ENCODE measurements at regions not wholly inside any gene's neighbourhood (a gene's known extent, or its start where the extent isn't known, plus 50 kb on each side); places are given as distances from the start of the nearest gene placed in this dataset.

DNA sequence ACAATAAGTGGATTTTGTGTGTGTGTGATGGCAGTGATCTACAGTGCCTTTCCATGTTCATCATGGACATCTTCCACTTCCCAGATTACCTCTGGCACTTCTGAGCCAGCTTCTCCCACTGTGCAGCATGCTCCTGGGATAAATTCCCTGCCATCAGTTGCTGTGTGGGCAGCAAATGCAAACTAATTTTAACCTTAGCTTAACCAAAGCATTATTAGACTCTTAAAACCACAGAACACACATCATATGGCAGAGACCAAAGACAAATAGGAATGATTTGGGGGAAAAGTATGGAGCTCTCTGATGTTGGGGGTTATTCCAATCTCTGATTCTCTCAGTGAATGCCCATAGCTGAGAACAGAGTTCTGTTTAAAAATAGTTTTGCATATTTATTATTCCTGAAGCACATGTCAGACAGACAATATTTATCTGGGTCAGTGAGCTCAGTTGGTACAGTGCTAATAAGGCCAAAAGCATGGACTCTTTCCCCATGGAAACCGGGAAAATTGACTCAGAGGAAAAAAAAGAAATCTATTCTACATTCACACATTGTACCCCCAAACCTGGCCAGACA, 567.4 kb downstream of the IQCM start:
- TF ChIP-seq CTCF (IDR thresholded peaks at IDR 0.05 in 4 of 5, conservative IDR thresholded peaks at IDR 0.05 in 1 of 5): no peak
- TF ChIP-seq POLR2A (IDR thresholded peaks at IDR 0.05): no peak

All from gastrocnemius medialis (tissue), 4 donors.